T-helper 2 cell treated with Interferon-gamma antibody and Interleukin-4, amounts not matched to agents 5 μg/mL and 100 μg/mL, for 36 hours (primary cell): ENCODE measurements at regions not wholly inside any gene's neighbourhood (a gene's known extent, or its start where the extent isn't known, plus 50 kb on each side); places are given as distances from the start of the nearest gene placed in this dataset.

Experiments
- DNase-seq: peaks from one replicate; pipeline ENCODE4 v3.0.0; 2021; ENCODE audit warnings: low spot score
- H3K27ac Mint-ChIP-seq: one replicate; pipeline ENCODE4 v1.8.0; 2021; ENCODE audit warnings: mild to moderate bottlenecking, mixed read lengths
- H3K27me3 Mint-ChIP-seq: one replicate; pipeline ENCODE4 v1.8.0; 2021; ENCODE audit warnings: low read depth, mixed read lengths
- H3K36me3 Mint-ChIP-seq: one replicate; pipeline ENCODE4 v1.8.0; 2021; ENCODE audit warnings: low read depth, mixed read lengths
- H3K4me1 Mint-ChIP-seq: one replicate; pipeline ENCODE4 v1.8.0; 2021; ENCODE audit warnings: low read depth, mixed read lengths
- H3K4me3 Mint-ChIP-seq: one replicate; pipeline ENCODE4 v1.8.0; 2022; ENCODE audit warnings: mild to moderate bottlenecking, moderate library complexity, mixed read lengths
- H3K9me3 Mint-ChIP-seq: one replicate; pipeline ENCODE4 v1.8.0; 2021; ENCODE audit warnings: mixed read lengths

DNA sequence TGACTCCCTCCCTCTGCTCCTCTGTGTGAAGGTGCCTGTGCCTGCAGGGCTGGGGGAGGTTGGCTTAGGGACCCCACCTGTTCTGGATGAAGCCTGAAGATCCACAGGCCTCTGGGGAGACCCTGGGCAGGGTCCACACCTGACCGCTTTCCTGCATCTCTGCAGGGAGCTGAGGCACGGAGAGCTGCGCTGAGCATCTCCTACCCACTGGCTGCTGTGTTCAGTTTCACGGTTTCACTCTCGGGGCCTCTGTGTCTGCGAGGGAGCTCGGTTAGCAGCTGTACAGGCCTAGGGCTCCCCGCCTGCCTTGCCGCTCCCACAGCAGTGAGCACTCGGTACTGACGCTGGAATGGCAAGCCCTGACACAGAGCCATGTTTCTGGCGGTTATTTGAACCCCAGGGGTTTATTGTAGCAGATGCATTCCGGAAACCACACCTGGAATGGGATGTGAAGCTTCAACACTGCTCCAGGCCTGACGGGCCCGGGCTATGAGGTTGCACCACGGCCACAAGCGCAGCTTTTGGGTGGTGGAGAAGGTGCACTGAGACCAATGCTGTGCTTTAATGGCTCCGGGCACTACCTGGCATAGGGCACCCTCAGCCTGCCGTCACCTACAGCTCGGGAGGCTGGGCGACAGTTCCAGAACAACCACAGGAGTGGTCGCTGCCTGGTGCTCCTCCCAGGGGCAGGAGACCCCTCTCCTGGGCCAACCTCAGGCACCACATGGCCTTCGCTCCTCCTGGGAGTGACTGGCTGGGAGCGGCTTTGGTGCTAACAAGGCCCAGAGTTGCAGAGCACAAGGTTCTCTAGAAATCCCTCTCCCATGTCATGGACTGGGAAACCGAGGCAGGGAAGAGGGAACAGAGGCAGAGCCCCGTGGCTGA lies 257.9 kb downstream of the NDUFA10 start:
- no peak for DNase-seq
- no peaks in the 10 kb centered on the region for H3K27me3 Mint-ChIP-seq
- H3K9me3 Mint-ChIP-seq, result peaks cover 5% of the 10 kb centered on the region
- H3K4me1 Mint-ChIP-seq, result no peaks in the 10 kb centered on the region
- H3K36me3 Mint-ChIP-seq, result no peaks in the 10 kb centered on the region
- no peak overlapping the region for H3K27ac Mint-ChIP-seq
- no peak overlapping the region for H3K4me3 Mint-ChIP-seq

GRCh38 chr2:239765911-239766310 lies 259.2 kb downstream of the NDUFA10 start:
- Mint-ChIP-seq H3K27me3 (no peaks in the 10 kb centered on the region), H3K4me3 (no peak overlapping the region), H3K27ac (no peak overlapping the region), H3K9me3 (no peaks in the 10 kb centered on the region), H3K36me3 (no peaks in the 10 kb centered on the region), H3K4me1 (no peaks in the 10 kb centered on the region)
- no peak for DNase-seq

GRCh38 chr2:239765076-239765845 lies 259.9 kb downstream of the NDUFA10 start:
- H3K4me1 Mint-ChIP-seq, result no peaks in the 10 kb centered on the region
- no peak overlapping the region for H3K27ac Mint-ChIP-seq
- no peak overlapping the region for H3K4me3 Mint-ChIP-seq
- no peak for DNase-seq
- no peaks in the 10 kb centered on the region for H3K36me3 Mint-ChIP-seq
- H3K27me3 Mint-ChIP-seq, result no peaks in the 10 kb centered on the region
- H3K9me3 Mint-ChIP-seq, result no peaks in the 10 kb centered on the region

DNA sequence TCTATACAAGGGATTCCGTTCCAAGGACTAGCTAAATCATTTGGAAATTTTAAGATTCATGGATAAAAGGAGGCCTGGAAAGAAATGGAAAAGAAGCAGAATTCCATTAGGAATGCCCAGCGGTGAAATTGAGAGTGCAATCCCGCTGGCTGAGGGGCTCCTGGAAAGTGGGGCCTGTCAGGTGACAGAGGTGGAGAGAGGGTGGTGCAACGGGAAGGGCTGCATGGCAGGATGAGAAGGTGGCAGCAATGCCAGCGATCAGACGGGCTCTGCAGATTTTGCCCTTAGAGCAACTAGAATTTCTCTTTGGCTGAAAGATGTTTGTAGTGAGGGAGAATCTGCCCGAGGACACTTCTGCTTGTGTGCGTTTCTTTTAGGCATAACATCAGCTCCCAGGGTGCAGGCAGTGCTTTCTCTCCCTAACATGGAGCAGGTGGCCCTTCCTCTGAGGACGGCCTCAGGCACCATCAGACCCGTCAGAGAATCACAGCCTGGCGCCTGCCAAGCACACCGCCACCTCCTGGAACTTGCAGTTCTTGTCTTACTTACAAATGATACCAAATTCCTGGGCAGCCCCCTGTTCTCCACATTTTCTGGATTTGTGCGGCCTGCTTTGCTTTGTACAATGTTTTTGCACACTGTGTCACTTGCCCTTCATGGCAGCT lies 261.6 kb downstream of the NDUFA10 start:
- H3K9me3 Mint-ChIP-seq, result no peaks in the 10 kb centered on the region
- H3K27me3 Mint-ChIP-seq, result no peaks in the 10 kb centered on the region
- H3K4me3 Mint-ChIP-seq, result no peak overlapping the region
- H3K4me1 Mint-ChIP-seq, result no peaks in the 10 kb centered on the region
- no peak overlapping the region for H3K27ac Mint-ChIP-seq
- no peak for DNase-seq
- no peaks in the 10 kb centered on the region for H3K36me3 Mint-ChIP-seq

DNA sequence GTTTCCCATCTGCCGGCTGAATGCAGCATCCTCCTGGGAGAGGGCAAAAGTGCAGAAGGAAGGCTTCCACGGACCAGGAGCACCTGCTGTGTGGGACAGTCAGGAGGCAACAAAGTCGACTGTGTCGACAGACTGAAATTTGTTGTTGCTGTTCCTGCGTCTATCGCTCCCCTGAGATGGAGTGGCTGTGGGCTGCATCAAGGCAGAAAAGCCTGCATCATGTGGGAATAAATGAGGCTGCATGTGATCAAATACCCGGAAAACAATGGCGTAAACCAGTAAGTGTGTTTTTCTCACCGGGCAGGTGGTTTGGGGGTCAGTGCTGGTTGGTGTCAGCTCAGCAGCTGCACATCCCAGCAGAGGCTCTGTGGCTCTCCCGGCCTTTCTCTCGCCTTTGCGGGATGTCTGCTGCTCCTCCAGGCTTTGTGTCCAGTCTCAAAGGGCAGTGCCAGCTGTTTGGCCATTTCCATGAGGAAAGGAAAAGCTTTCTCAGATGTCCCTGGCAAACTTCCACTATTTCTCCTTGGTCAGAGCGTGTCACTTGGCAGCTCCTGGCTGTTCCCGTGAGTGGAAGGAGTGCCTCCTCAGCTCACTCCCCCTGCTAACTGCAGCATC lies 262.4 kb downstream of the NDUFA10 start:
- Mint-ChIP-seq H3K4me3 (no peak overlapping the region), H3K36me3 (no peaks in the 10 kb centered on the region), H3K27me3 (no peaks in the 10 kb centered on the region), H3K4me1 (no peaks in the 10 kb centered on the region), H3K9me3 (no peaks in the 10 kb centered on the region), H3K27ac (no peak overlapping the region)
- DNase-seq, result no peak

DNA sequence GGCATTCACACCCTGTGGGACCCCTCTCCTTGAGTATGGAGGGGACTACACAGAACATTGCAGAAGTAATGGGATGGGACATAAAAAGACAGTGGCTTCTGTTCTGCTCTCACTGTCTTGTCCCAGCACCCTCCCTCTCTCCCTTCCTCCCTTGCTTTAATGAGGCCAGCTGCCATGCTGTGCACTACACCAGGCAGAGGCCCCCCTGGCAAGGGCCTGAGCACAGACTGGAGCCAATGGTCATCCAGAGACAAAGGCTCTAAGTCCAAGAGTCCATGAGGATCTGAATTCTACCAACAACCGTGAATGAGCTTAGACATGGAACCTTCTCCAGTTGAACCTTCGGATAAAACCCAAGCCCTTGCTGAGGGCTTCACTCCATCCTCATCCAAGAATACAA lies 263.0 kb downstream of the NDUFA10 start:
- Mint-ChIP-seq H3K27ac (no peak overlapping the region), H3K4me1 (no peaks in the 10 kb centered on the region), H3K36me3 (no peaks in the 10 kb centered on the region), H3K9me3 (no peaks in the 10 kb centered on the region), H3K4me3 (no peak overlapping the region), H3K27me3 (no peaks in the 10 kb centered on the region)
- DNase-seq, result no peak

DNA sequence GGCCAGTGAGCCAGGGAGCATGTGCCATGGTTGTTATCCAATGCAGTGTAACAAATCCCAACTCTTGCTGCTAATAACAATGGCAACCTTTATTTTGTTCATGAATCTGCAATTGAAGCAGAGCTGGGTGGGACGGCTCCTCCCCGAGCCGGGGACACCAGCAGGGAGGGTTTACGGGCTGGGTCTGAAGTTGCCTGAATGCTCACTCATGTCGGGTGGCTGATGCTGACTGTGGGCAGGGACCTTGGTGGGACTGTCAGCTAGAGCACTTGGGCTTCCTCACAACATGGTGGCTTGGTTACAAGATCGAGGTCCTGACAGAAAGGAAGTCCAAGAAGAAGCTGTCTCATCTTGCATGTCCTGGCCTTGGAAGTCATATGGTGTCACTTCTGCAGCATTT lies 264.5 kb downstream of the NDUFA10 start:
- peaks cover 3% of the 10 kb centered on the region for H3K4me1 Mint-ChIP-seq
- no peaks in the 10 kb centered on the region for H3K27me3 Mint-ChIP-seq
- H3K27ac Mint-ChIP-seq, result no peak overlapping the region
- H3K9me3 Mint-ChIP-seq, result no peaks in the 10 kb centered on the region
- no peaks in the 10 kb centered on the region for H3K36me3 Mint-ChIP-seq
- H3K4me3 Mint-ChIP-seq, result no peak overlapping the region
- no peak for DNase-seq

GRCh38 chr2:239758279-239758877 lies 266.8 kb downstream of the NDUFA10 start:
- Mint-ChIP-seq H3K9me3 (no peaks in the 10 kb centered on the region), H3K27ac (no peak overlapping the region), H3K4me1 (peaks cover 3% of the 10 kb centered on the region)

GRCh38 chr2:239756790-239757760 lies 268.1 kb downstream of the NDUFA10 start:
- Mint-ChIP-seq H3K27ac (no peak overlapping the region), H3K27me3 (no peaks in the 10 kb centered on the region), H3K4me1 (peaks cover 3% of the 10 kb centered on the region), H3K36me3 (no peaks in the 10 kb centered on the region), H3K9me3 (no peaks in the 10 kb centered on the region), H3K4me3 (peak overlapping the region; percentile 8)
- DNase-seq, result no peak

More at GRCh38 chr2:239758279-239758877, 266.8 kb downstream of the NDUFA10 start:
- Mint-ChIP-seq H3K4me3 (no peak overlapping the region), H3K27me3 (no peaks in the 10 kb centered on the region), H3K36me3 (no peaks in the 10 kb centered on the region)
- no peak for DNase-seq

- no peaks in the 10 kb centered on the region for H3K27me3 Mint-ChIP-seq
- no peak for DNase-seq
- peaks cover 3% of the 10 kb centered on the region for H3K4me1 Mint-ChIP-seq
- no peaks in the 10 kb centered on the region for H3K36me3 Mint-ChIP-seq
- no peak overlapping the region for H3K27ac Mint-ChIP-seq
- H3K9me3 Mint-ChIP-seq, result no peaks in the 10 kb centered on the region
- no peak overlapping the region for H3K4me3 Mint-ChIP-seq
These were observed 268.9 kb downstream of the NDUFA10 start for GRCh38 chr2:239756031-239756789.

DNA sequence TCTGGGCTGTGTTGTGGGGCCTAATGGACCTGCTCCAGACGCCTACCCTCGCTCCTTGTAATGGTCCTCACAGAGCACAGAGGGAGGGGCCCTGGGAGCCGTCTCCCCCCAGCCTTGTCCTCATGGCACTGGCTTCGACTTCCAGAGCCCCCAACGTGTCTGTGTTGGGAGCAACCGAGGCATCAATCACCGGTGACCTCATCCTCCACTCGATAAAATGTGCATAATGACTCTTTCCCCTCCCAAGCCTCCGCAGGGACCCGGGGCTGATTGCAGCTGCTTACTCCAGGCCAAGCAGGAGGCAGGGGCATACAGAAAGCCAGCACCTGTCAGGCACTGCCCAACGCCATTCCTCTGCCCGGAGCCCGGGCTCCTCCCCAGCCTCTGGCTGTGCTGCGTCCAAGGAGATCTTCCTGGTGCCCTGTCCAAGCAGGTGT lies 271.7 kb downstream of the NDUFA10 start:
- Mint-ChIP-seq H3K4me3 (no peak overlapping the region), H3K4me1 (peaks cover 3% of the 10 kb centered on the region), H3K27me3 (no peaks in the 10 kb centered on the region), H3K9me3 (no peaks in the 10 kb centered on the region), H3K36me3 (no peaks in the 10 kb centered on the region), H3K27ac (peak overlapping the region; percentile 27)
- DNase-seq, result no peak

- H3K27ac Mint-ChIP-seq, result no peak overlapping the region
- no peaks in the 10 kb centered on the region for H3K36me3 Mint-ChIP-seq
- no peaks in the 10 kb centered on the region for H3K27me3 Mint-ChIP-seq
- peaks cover 3% of the 10 kb centered on the region for H3K4me1 Mint-ChIP-seq
- no peak for DNase-seq
- H3K9me3 Mint-ChIP-seq, result no peaks in the 10 kb centered on the region
- no peak overlapping the region for H3K4me3 Mint-ChIP-seq
These were observed 272.2 kb downstream of the NDUFA10 start for GRCh38 chr2:239752951-239753350.
